NB4 (cell line): ENCODE measurements at regions not wholly inside any gene's neighbourhood (a gene's known extent, or its start where the extent isn't known, plus 50 kb on each side); places are given as distances from the start of the nearest gene placed in this dataset.

Source experiments
- DNase-seq: peaks from one replicate; pipeline ENCODE4 v3.0.0; 2010; ENCODE audit warnings: low read depth
- H3K4me3 ChIP-seq: one replicate; pipeline ENCODE4 v1.5.1; 2011; ENCODE audit warnings: mild to moderate bottlenecking, low read depth, low read length, moderate library complexity
- MYC ChIP-seq: IDR thresholded peaks from 2 replicates; pipeline ENCODE4 v1.6.1; 2011; ENCODE audit warnings: low read depth, low read length
- POLR2A ChIP-seq: IDR thresholded peaks from 2 replicates; pipeline ENCODE4 v1.6.1; 2011; ENCODE audit warnings: mild to moderate bottlenecking; ENCODE audit not compliant: insufficient read length; ENCODE audit errors: extremely low read depth
- TF ChIP-seq, protein P1 (sequence below): IDR thresholded peaks from 2 replicates; pipeline ENCODE4 v1.6.1; 2011; ENCODE audit warnings: low read depth, low read length
- TF ChIP-seq, protein P2 (sequence below): IDR thresholded peaks from one replicate; pipeline ENCODE4 v1.5.1; 2012; ENCODE audit warnings: low read depth, low read length

DNA sequence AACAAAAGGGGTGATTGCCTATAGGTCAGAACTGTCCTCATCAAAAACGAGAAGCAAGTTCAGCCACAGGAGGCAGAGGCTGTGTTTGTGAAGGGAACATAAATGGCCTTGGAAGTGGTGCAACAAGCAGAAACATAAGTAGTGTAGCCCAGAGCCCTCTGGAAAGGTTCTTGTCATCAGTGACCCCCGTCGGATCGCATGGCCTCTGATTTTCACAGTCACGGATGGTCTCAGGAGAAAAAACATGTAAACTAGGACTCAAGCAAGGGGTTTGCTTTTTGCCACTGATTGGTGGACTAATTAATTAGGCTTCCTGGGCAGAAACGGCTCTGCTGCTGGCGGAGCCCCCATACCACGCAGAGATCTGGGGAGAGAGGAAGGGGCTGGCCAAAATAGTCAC lies 496.5 kb upstream of the MKI67 start:
- no peak for DNase-seq
- TF ChIP-seq, protein P1, sequence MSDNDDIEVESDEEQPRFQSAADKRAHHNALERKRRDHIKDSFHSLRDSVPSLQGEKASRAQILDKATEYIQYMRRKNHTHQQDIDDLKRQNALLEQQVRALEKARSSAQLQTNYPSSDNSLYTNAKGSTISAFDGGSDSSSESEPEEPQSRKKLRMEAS = no peak
- TF ChIP-seq, protein P2, sequence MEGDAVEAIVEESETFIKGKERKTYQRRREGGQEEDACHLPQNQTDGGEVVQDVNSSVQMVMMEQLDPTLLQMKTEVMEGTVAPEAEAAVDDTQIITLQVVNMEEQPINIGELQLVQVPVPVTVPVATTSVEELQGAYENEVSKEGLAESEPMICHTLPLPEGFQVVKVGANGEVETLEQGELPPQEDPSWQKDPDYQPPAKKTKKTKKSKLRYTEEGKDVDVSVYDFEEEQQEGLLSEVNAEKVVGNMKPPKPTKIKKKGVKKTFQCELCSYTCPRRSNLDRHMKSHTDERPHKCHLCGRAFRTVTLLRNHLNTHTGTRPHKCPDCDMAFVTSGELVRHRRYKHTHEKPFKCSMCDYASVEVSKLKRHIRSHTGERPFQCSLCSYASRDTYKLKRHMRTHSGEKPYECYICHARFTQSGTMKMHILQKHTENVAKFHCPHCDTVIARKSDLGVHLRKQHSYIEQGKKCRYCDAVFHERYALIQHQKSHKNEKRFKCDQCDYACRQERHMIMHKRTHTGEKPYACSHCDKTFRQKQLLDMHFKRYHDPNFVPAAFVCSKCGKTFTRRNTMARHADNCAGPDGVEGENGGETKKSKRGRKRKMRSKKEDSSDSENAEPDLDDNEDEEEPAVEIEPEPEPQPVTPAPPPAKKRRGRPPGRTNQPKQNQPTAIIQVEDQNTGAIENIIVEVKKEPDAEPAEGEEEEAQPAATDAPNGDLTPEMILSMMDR = no peak
- no peak for TF ChIP-seq MYC
- no peak for TF ChIP-seq POLR2A
- H3K4me3 ChIP-seq = no peak overlapping the region

DNA sequence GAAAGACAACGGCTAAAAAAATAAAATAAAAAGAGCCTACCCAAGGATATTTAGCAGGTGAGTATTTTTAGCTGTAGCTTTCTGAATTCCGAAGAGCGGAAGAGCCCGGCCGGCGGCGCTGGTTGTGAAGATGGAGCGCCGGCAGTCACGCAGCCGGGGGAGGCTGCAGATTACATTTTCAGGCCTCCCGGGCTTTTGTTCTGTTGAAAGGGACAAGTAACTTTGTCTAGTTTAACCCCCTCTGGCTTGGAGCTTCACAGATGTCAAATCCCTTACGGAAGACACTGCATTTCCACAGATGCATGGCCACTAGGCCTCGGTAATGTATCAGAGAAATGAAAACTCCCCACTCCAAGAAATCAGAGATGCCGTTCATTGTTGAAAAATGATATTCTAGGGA lies 497.6 kb upstream of the MKI67 start:
- H3K4me3 ChIP-seq = no peak overlapping the region
- TF ChIP-seq, protein P2 = no peak
- TF ChIP-seq MYC (no peak), POLR2A (no peak)
- TF ChIP-seq, protein P1 = no peak
- DNase-seq = no peak

DNA sequence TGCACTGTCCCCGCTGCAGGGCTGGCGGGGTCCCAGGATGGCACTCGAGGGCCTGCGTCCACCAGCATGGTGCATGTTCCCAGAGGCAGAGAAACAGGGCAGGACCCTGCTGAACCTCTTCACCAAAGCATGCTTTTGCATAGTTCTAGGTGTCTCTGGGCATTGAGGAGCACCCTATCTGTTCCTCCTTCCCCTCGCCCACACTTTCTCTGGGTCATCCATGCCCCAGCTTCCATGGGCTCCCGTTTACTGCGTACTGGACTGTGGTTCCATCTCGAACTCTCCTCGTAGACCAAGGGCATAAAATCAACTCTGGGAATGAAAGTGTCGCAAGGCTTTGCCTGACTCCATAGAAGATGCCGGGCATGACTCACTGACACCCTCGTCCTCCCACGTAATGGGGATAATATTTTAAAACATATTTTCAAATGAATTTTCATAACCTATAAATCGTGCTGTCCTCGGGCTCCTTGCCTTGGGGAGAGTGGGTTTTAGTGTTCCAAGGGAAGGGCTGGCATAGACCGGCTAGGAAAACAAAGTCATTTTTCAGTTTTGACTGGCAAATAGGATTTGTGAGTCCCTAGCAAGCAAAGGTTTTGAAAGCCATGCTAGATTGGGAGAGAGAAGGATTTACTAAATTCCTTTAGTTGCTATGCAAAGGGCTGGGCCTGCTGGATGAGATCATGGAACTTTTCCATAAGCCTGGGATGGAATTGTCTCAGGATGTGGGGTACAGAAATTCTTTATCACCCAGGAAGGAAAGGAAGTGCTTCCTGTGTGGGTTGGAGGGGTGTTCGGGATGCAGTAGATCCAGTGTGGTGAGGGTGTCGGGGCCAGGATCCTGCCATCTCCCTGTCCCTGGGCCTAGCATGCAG lies 498.7 kb upstream of the MKI67 start:
- TF ChIP-seq, protein P1 = no peak
- TF ChIP-seq, protein P2 = no peak
- TF ChIP-seq POLR2A (no peak), MYC (no peak)
- no peak for DNase-seq
- H3K4me3 ChIP-seq = no peak overlapping the region

DNA sequence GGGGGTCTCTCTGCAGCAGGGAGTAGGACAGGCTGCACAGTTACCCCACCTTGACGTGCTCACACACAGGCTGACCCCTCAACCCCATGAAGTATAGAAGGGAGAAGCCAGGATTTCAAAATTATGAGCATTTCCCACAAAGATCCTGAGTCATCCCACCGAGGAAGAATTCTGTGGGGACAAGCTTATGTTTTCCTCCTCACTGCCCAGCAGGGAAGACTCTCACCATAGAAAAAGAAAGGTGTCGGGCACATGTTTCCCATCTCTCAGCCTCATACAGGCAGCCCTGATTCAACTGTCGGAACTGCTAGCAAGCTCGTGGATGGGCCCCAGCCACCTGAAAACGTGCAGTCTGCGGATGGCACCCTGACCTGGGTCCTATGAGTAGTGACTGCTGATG lies 499.7 kb upstream of the MKI67 start:
- no peak for DNase-seq
- no peak overlapping the region for H3K4me3 ChIP-seq
- TF ChIP-seq, protein P2 = no peak
- TF ChIP-seq, protein P1 = no peak
- TF ChIP-seq POLR2A (no peak), MYC (no peak)

DNA sequence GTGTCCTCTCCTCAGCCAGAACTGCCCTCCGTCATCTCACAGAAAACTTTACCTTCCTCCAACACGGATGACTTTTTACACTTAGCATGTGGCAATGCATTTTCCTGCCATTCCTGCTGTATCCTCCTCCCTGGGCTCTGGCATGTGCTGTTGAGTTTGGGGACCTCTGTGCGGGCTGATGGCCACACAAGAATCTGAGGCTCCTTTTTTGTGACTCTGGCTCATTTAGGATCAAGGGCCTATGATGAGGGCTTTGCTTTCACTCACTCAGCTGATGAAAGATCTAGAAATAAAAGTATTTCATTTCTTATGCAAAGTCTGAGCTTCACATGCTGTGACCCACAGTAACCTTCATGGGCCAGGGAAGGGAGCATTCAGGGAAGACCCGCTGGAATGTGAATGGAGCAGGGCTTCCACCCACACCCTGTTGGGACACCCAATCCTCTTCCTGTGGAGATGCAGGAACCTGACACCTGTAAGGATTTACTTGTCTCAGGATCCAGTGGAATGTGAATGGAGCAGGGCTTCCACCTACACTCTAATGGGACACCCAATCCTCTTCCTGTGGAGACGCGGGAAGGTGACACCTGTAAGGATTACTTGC lies 500.3 kb upstream of the MKI67 start:
- no peak overlapping the region for H3K4me3 ChIP-seq
- TF ChIP-seq, protein P2 = no peak
- TF ChIP-seq POLR2A = no peak
- TF ChIP-seq MYC = no peak
- TF ChIP-seq, protein P1 = no peak
- DNase-seq = no peak
